Right atrium auricular region (tissue), 2 donors: ENCODE measurements at regions not wholly inside any gene's neighbourhood (a gene's known extent, or its start where the extent isn't known, plus 50 kb on each side); places are given as distances from the start of the nearest gene placed in this dataset.
A peak's percentile ranks its signal among the peaks of the same experiment; 100 is the strongest.

Experiments used
- DNase-seq: peaks from one replicate; pipeline ENCODE4 v3.0.0-alpha.2; 2019; ENCODE audit warnings: low spot score
- H3K27ac ChIP-seq, 2 donors: fragments of 200-600 bp; sonication (generic); 1 replicate in 1 of 2; 2 replicates in 1 of 2; pipeline ENCODE4 v1.5.1; 2016 to 2019
- H3K27me3 ChIP-seq, 2 donors: fragments of 200-600 bp; sonication (generic); one replicate each; pipeline versions ENCODE4 v1.5.1 to v1.6.0; 2017 to 2019
- H3K36me3 ChIP-seq: fragments of 200-600 bp; sonication (generic); one replicate; pipeline ENCODE4 v1.5.1; 2016
- H3K4me1 ChIP-seq, 2 donors: fragments of 200-600 bp; sonication (generic); one replicate each; pipeline versions ENCODE4 v1.5.1 to v1.6.0; 2017 to 2019
- H3K4me3 ChIP-seq, 2 donors: fragments of 200-600 bp; sonication (generic); 1 replicate in 1 of 2; 2 replicates in 1 of 2; pipeline ENCODE4 v1.5.1; 2017 to 2019; ENCODE audit warnings: mild to moderate bottlenecking in 1 of 2, moderate library complexity in 1 of 2
- H3K9me3 ChIP-seq, 2 donors: fragments of 200-600 bp; sonication (generic); one replicate each; pipeline ENCODE4 v1.5.1; 2019
- CTCF ChIP-seq, 2 donors: fragments of 200-600 bp; sonication (generic); IDR thresholded peaks; one replicate each; pipeline ENCODE4 v1.5.1; 2019; ENCODE audit warnings: antibody characterized with exemption in 2 of 2

GRCh38 chr1:244980605-244981004 is 116.3 kb upstream of the HNRNPU start:
- Histone ChIP-seq H3K36me3 (no peaks in the 10 kb centered on the region), H3K4me3 (no peak overlapping the region), H3K9me3 (no peaks in the 10 kb centered on the region), H3K4me1 (no peaks in the 10 kb centered on the region), H3K27me3 (no peaks in the 10 kb centered on the region), H3K27ac (no peak overlapping the region)
- no peak for TF ChIP-seq CTCF (IDR thresholded peaks at IDR 0.05)
- DNase-seq, result no peak

GRCh38 chr1:244974550-244974949 is 110.2 kb upstream of the HNRNPU start:
- H3K9me3 ChIP-seq, result no peaks in the 10 kb centered on the region
- DNase-seq, result no peak
- H3K27me3 ChIP-seq, result no peaks in the 10 kb centered on the region
- H3K4me3 ChIP-seq, result no peak overlapping the region
- H3K36me3 ChIP-seq, result no peaks in the 10 kb centered on the region
- no peak for TF ChIP-seq CTCF (IDR thresholded peaks at IDR 0.05)
- no peak overlapping the region for H3K27ac ChIP-seq
- H3K4me1 ChIP-seq, result peaks cover 0 to 6% of the 10 kb centered on the region in 2 donors

GRCh38 chr1:244974106-244974505 is 109.8 kb upstream of the HNRNPU start:
- Histone ChIP-seq H3K36me3 (no peaks in the 10 kb centered on the region), H3K9me3 (no peaks in the 10 kb centered on the region), H3K27me3 (no peaks in the 10 kb centered on the region), H3K4me1 (peaks cover 0 to 8% of the 10 kb centered on the region in 2 donors), H3K27ac (no peak overlapping the region), H3K4me3 (no peak overlapping the region)
- DNase-seq, result no peak
- no peak for TF ChIP-seq CTCF (IDR thresholded peaks at IDR 0.05)

- TF ChIP-seq CTCF (IDR thresholded peaks at IDR 0.05), result no peak
- DNase-seq, result no peak
These were observed 107.3 kb upstream of the HNRNPU start for GRCh38 chr1:244971552-244972216.

GRCh38 chr1:244970744-244971551 is 106.6 kb upstream of the HNRNPU start:
- Histone ChIP-seq H3K9me3 (no peaks in the 10 kb centered on the region), H3K36me3 (no peaks in the 10 kb centered on the region), H3K4me3 (peak overlapping the region; percentile 75 to 77), H3K27ac (peak overlapping the region; percentile 98 to 99), H3K4me1 (peaks cover 0 to 17% of the 10 kb centered on the region in 2 donors), H3K27me3 (no peaks in the 10 kb centered on the region)
- peak; percentile 28 to 63 for TF ChIP-seq CTCF (IDR thresholded peaks at IDR 0.05)
- DNase-seq, result peak; percentile 91

More at GRCh38 chr1:244971552-244972216, 107.3 kb upstream of the HNRNPU start:
- H3K9me3 ChIP-seq, result no peaks in the 10 kb centered on the region
- peak overlapping the region; percentile 98 to 99 for H3K27ac ChIP-seq
- peaks cover 0 to 17% of the 10 kb centered on the region in 2 donors for H3K4me1 ChIP-seq
- no peaks in the 10 kb centered on the region for H3K36me3 ChIP-seq
- H3K4me3 ChIP-seq, result peak overlapping the region; percentile 75 to 77
- H3K27me3 ChIP-seq, result no peaks in the 10 kb centered on the region
